ENCODE measurements at regions not wholly inside any gene's neighbourhood (a gene's known extent, or its start where the extent isn't known, plus 50 kb on each side); places are given as distances from the start of the nearest gene placed in this dataset.

DNA sequence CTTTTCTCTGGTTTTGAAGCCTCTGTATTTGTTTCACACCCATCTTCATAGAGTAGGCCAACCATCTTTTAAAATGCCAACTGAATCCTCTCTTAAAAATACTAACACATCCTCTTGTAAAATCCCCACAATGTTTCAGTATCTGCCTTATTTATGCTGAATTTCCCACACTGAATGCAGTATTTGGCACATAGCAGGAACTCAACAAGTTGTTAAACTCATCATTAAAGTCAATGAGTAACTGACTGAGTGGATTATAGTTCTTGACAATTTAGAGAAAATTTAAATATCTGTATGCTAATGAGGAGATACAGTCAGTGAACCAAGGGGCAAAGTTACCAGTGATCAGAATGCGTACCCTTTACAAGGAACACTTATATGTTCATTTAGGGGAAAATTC lies 505.5 kb upstream of the PCDH9 start:
- Histone ChIP-seq H3F3A (replicated peaks; ENCODE audit: insufficient read depth) (peaks cover 15% of the 10 kb centered on the region), H3K27me3 (ENCODE audit: insufficient read depth) (no peaks in the 10 kb centered on the region), H2AFZ (ENCODE audit: low read depth) (no peak overlapping the region), H3K4me3 (ENCODE audit: low read depth in 2 of 2, low read length in 1 of 2) (no peak overlapping the region), H3K9ac (no peak overlapping the region), H3K9me2 (no peaks in the 10 kb centered on the region), H3K79me2 (ENCODE audit: insufficient read depth) (no peaks in the 10 kb centered on the region), H3K9me3 (no peaks in the 10 kb centered on the region), H3K36me3 (replicated peaks in 1 of 2; ENCODE audit: control insufficient read depth in 1 of 2, insufficient read depth in 2 of 2, low read length in 1 of 2) (no peaks in the 10 kb centered on the region), H3K4me2 (no peak overlapping the region), H3K4me1 (ENCODE audit: control insufficient read depth in 1 of 2, insufficient read depth in 2 of 2, low read depth in 1 of 2, low read length in 1 of 2) (peaks cover 0 to 7% of the 10 kb centered on the region in 2 experiments; a peak in 3 of 4 replicates), H4K20me1 (ENCODE audit: insufficient read depth) (no peaks in the 10 kb centered on the region), H3K27ac (ENCODE audit: low read depth in 2 of 2, low read length in 1 of 2) (no peak overlapping the region)
- DNase-seq, result no peak
- ChIA-PET CTCF (interaction anchor here (1.0 kb wide), 1 partner anchor 9 kb away, joined by 4 read pairs; no protein-coding TSS in a partner anchor), POLR2A (no interaction called here)
- TF ChIP-seq YY1 (IDR thresholded peaks at IDR 0.05; ENCODE audit: low read depth) (no peak), ELF1 (IDR thresholded peaks at IDR 0.05) (no peak), TEAD4 (IDR thresholded peaks at IDR 0.05; ENCODE audit: borderline replicate concordance, insufficient read depth) (no peak), SIN3A (IDR thresholded peaks at IDR 0.05; ENCODE audit: borderline replicate concordance, low read depth, low read length) (no peak), SMC3 (IDR thresholded peaks at IDR 0.05; ENCODE audit: low read depth, low read length) (no peak), GATA2 (CRISPR knock-in tag; IDR thresholded peaks at IDR 0.05) (no peak), RFX5 (IDR thresholded peaks at IDR 0.05; ENCODE audit: low read length) (no peak), MXI1 (IDR thresholded peaks at IDR 0.05; ENCODE audit: low read depth, low read length) (no peak), EP300 (IDR thresholded peaks at IDR 0.05; ENCODE audit: borderline replicate concordance in 1 of 2, low read depth in 1 of 2, low read length in 1 of 2) (no peak), MEF2A (IDR thresholded peaks at IDR 0.05; ENCODE audit: borderline replicate concordance, low read depth) (no peak), RCOR1 (IDR thresholded peaks at IDR 0.05; ENCODE audit: low read length) (no peak), JUND (IDR thresholded peaks at IDR 0.05) (no peak), POLR2AphosphoS5 (IDR thresholded peaks at IDR 0.05; ENCODE audit: low read depth, low read length) (no peak), FOXM1 (IDR thresholded peaks at IDR 0.05; ENCODE audit: low read depth) (no peak)
- TF ChIP-seq, protein P1, sequence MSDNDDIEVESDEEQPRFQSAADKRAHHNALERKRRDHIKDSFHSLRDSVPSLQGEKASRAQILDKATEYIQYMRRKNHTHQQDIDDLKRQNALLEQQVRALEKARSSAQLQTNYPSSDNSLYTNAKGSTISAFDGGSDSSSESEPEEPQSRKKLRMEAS (IDR thresholded peaks at IDR 0.05; ENCODE audit: low read depth), result no peak
- TF ChIP-seq, protein P2, sequence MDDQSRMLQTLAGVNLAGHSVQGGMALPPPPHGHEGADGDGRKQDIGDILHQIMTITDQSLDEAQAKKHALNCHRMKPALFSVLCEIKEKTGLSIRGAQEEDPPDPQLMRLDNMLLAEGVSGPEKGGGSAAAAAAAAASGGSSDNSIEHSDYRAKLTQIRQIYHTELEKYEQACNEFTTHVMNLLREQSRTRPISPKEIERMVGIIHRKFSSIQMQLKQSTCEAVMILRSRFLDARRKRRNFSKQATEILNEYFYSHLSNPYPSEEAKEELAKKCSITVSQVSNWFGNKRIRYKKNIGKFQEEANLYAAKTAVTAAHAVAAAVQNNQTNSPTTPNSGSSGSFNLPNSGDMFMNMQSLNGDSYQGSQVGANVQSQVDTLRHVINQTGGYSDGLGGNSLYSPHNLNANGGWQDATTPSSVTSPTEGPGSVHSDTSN (IDR thresholded peaks at IDR 0.05), result no peak
- TF ChIP-seq, protein P3, sequence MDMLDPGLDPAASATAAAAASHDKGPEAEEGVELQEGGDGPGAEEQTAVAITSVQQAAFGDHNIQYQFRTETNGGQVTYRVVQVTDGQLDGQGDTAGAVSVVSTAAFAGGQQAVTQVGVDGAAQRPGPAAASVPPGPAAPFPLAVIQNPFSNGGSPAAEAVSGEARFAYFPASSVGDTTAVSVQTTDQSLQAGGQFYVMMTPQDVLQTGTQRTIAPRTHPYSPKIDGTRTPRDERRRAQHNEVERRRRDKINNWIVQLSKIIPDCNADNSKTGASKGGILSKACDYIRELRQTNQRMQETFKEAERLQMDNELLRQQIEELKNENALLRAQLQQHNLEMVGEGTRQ (IDR thresholded peaks at IDR 0.05; ENCODE audit: borderline replicate concordance, low read depth, low read length), result no peak
- TF ChIP-seq, protein P4, sequence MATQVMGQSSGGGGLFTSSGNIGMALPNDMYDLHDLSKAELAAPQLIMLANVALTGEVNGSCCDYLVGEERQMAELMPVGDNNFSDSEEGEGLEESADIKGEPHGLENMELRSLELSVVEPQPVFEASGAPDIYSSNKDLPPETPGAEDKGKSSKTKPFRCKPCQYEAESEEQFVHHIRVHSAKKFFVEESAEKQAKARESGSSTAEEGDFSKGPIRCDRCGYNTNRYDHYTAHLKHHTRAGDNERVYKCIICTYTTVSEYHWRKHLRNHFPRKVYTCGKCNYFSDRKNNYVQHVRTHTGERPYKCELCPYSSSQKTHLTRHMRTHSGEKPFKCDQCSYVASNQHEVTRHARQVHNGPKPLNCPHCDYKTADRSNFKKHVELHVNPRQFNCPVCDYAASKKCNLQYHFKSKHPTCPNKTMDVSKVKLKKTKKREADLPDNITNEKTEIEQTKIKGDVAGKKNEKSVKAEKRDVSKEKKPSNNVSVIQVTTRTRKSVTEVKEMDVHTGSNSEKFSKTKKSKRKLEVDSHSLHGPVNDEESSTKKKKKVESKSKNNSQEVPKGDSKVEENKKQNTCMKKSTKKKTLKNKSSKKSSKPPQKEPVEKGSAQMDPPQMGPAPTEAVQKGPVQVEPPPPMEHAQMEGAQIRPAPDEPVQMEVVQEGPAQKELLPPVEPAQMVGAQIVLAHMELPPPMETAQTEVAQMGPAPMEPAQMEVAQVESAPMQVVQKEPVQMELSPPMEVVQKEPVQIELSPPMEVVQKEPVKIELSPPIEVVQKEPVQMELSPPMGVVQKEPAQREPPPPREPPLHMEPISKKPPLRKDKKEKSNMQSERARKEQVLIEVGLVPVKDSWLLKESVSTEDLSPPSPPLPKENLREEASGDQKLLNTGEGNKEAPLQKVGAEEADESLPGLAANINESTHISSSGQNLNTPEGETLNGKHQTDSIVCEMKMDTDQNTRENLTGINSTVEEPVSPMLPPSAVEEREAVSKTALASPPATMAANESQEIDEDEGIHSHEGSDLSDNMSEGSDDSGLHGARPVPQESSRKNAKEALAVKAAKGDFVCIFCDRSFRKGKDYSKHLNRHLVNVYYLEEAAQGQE (IDR thresholded peaks at IDR 0.05; ENCODE audit: low read depth, low read length), result no peak
- 90% methylated on average over 1 of the region's 1 CpG for WGBS (ENCODE audit: low lambda C conversion rate)

Data from SK-N-SH (cell line).